GM10248 (cell line): ENCODE measurements at regions not wholly inside any gene's neighbourhood (a gene's known extent, or its start where the extent isn't known, plus 50 kb on each side); places are given as distances from the start of the nearest gene placed in this dataset.

Source experiments
- CTCF ChIA-PET: fragments of 300-600 bp; sonication (Branson Sonifier 250); formaldehyde crosslinking; extraction: SDS; loops from one replicate; lab custom pipeline; 2021; ENCODE audit warnings: antibody characterized with exemption; lab: Yijun Ruan, JAX
- POLR2A ChIA-PET: fragments of 350-650 bp; sonication (Branson Sonifier 250); formaldehyde crosslinking; extraction: SDS; loops from one replicate; lab custom pipeline; 2020; ENCODE audit warnings: antibody characterized with exemption; lab: Yijun Ruan, JAX
- DNase-seq: peaks from one replicate; pipeline ENCODE4 v3.0.0; 2012; ENCODE audit errors: extremely low spot score
- CTCF ChIP-seq: IDR thresholded peaks from 2 replicates; pipeline ENCODE4 v1.5.1; 2012; ENCODE audit warnings: mild to moderate bottlenecking, low read depth; ENCODE audit errors: extremely low read depth, missing control alignments, control extremely low read depth

GRCh38 chr6:92538275-92538674, 881.1 kb downstream of the EPHA7 start:
- ChIA-PET POLR2A (no interaction called here), CTCF (no interaction called here)
- TF ChIP-seq CTCF = no peak
- DNase-seq = no peak

GRCh38 chr6:92534109-92534508, 885.2 kb downstream of the EPHA7 start:
- DNase-seq = no peak
- TF ChIP-seq CTCF = no peak
- ChIA-PET CTCF (no interaction called here), POLR2A (no interaction called here)

- DNase-seq = no peak
- TF ChIP-seq CTCF = no peak
- ChIA-PET POLR2A (no interaction called here), CTCF (interaction anchor here (1.2 kb wide), 1 partner anchor 11 kb away, joined by 3 read pairs; no protein-coding TSS in a partner anchor)
These were observed 896.8 kb downstream of the EPHA7 start for GRCh38 chr6:92522589-92522988.

- CTCF ChIA-PET = no interaction called here
- POLR2A ChIA-PET = no interaction called here
- no peak for TF ChIP-seq CTCF
- no peak for DNase-seq
These were observed 897.8 kb downstream of the EPHA7 start for GRCh38 chr6:92521553-92521952.

- ChIA-PET POLR2A (no interaction called here), CTCF (no interaction called here)
- no peak for DNase-seq
- no peak for TF ChIP-seq CTCF
These were observed 909.2 kb downstream of the EPHA7 start for GRCh38 chr6:92510137-92510536.

GRCh38 chr6:92507552-92507951, 911.8 kb downstream of the EPHA7 start:
- no peak for TF ChIP-seq CTCF
- DNase-seq = no peak
- ChIA-PET CTCF (interaction anchor here (1.0 to 1.5 kb wide), 2 partner anchors 8 to 44 kb away, joined by 3 to 4 read pairs; no protein-coding TSS in a partner anchor), POLR2A (no interaction called here)

GRCh38 chr6:92504509-92504908, 914.9 kb downstream of the EPHA7 start:
- no peak for TF ChIP-seq CTCF
- ChIA-PET POLR2A (no interaction called here), CTCF (no interaction called here)
- DNase-seq = no peak
